ENCODE measurements at regions not wholly inside any gene's neighbourhood (a gene's known extent, or its start where the extent isn't known, plus 50 kb on each side); places are given as distances from the start of the nearest gene placed in this dataset.
"Not testable (repeated sequence)": the region's sequence is repeated elsewhere in the genome, so short reads cannot be mapped to it uniquely, and the experiment has no call there.

- peak in 3 of 4 experiments; percentile 53 to 60 (median 57) for DNase-seq
These were observed 97.1 kb upstream of the TAF11L2 start for GRCh38 chr5:17400724-17401469.

DNA sequence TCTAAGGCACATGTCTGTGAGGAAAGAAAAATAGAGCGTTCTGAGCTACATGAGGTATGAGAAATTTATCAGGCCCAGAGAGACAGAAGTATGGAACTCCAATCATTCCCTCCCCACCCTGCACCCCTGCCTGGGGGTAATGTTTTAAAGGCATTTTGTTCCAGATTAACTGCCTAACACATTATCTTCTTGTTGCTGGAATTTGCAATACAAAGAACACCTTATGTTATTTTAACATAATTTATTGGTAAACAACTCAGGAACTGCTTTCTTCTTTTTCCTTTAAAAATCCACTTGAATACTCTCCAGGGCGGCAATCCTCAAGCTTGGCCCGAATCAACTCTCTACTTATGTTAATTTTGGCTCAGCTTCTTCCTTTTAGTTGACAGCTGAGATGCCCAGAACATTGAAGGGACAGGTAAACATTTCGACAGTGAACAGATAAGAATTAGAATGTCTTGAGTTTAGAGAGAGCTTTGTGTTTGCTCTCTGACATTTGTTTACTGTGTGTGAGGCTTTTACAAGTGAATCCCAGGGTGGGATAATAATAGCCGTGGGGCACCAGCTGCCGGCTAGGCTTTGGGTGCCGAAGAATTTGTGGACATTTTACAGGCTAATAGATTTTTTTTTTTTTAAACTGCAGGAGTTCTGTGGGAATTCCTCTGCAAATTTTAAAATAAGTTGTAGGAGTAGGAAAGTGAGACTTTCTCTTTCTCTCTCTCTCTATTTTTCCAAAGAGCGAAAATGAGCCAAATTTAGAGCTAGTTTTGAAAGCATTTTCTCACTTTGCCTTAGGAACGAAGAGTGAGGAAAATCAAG is 96.4 kb upstream of the TAF11L2 start:
- no peak for DNase-seq

- DNase-seq, result no peak
These were observed 95.5 kb upstream of the TAF11L2 start for GRCh38 chr5:17402289-17403121.

- no peak for DNase-seq
These were observed 94.1 kb upstream of the TAF11L2 start for GRCh38 chr5:17403695-17404490.

- no peak for DNase-seq
These were observed 92.1 kb upstream of the TAF11L2 start for GRCh38 chr5:17405976-17406375.

GRCh38 chr5:17406423-17406838 is 91.6 kb upstream of the TAF11L2 start:
- no peak for DNase-seq

DNA sequence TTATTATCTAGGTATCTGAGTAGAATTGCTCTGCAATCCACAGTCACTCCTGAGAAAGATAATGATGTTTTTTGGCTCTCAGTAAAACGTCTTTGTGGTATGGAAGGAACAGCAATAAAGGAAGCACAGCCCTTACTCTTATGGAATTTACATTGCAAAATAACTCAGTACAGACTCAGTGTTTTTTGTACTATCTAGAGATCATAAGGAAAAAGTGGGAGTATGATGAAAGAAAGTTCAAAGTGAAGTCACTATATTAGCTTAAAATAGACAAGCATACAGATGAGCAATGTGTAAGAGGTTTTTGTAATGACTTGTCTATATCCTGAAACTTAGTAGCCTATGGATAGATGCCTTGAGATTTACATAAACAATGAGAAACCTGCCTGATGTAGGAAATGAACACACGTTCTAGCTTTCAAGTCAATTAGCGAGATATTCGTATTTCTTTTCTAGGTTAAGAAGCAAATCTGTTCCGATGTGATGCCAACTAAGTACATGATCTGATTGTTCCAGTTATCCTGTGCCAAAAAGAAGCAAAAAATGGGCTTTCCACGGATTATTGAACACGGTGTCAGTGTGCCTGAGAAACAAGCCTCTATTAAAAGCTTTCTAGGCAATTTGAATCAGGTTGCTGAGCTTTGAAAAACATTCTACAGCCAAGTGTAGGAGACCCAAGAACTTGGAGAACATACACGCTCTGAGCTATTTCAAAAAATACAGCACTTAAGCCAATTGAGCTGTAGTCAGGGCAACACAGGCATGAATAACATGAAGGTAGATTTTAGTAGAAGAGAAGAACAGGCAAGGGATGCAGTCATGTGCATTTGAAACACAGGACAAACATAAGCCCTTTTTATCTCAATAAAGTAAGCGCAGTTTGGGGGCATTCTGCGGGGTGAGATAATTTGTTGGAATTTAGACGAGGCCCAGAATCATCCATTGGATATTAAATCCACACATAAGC is 86.3 kb upstream of the TAF11L2 start:
- peak; percentile 14 to 89 (median 52) for DNase-seq

DNA sequence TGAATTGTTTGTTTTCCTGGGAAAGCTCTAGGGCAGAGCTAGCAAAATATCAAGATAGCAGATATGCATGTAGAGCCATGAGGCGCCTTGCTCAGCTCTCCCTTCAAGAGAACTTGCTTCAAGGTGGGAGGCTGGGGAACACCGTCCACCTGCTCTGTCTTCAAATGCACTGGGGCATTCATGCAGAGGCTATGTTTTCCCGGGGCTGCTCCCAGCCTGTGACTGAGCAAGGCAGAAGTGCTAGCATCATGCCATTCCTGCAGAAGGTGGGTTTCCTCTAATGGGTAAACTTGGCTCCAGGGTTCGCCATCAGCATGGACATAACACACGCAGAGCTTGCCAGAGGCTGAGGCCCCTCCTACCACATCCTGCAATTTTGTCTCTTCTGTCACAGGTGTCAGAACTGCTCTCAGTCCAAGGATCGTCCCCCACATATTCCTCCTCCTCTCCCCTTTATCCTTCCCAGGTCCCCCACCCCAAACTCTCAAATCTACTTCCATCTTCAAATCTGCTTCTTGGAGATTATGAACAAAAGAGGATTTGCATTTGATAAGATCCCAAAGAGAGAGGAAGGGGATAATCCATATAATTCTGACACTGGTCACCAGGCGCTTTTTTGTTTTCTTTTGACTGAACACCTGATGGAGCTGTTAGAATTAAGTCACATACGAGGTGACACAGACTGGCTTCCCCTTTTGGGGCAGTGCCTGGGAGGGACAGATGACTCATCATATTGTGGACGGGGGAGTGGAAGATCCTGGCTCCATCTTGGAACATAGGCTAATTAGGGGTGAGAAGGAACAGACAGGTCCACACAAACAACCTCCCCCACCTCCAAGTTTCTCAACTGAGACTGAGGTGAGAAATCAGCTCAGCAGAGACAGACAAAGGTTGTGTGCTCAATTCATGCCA is 85.0 kb upstream of the TAF11L2 start:
- peak; percentile 61 to 84 (median 82) for DNase-seq

DNA sequence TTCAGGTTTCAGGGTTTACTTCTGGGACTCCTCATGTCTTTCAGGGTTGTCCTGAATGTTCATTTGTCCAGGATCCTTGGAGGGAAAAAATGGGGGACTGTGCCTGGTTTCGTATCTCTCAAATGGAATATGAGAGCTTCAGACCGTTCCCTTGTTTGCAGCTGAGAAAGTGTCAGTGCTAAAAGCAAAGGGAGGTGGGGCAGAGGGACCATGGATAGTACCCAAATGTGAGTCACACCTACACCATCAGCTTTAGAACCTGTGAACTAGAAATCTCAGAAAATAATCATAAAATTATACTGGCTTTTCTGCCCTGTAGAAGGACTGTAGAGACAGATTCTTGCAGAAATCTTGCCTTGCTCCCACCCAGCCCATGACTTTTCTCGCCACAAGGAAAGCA is 84.3 kb upstream of the TAF11L2 start:
- no peak for DNase-seq

DNA sequence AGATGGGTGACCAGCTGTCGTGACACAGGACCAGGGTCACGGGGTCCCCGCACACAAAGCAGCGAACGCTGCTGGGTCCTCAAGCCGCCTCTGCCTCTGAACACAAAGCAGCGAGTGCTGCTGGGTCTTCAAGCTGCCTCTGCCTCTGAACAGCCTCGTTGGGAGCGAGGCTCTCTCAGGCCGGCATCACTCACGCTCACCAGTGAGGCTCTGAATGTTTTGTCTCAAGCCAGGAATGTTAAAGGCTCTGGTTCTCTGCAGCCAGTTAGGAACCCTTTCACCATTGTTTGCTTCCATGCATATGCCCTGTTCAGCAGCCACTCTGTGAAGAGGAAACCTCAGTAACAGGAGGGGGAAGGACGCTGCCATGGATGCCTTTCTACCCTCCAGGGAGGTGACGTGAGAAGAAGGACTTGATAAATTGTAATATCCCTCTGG is 82.7 kb upstream of the TAF11L2 start:
- no peak for DNase-seq

DNA sequence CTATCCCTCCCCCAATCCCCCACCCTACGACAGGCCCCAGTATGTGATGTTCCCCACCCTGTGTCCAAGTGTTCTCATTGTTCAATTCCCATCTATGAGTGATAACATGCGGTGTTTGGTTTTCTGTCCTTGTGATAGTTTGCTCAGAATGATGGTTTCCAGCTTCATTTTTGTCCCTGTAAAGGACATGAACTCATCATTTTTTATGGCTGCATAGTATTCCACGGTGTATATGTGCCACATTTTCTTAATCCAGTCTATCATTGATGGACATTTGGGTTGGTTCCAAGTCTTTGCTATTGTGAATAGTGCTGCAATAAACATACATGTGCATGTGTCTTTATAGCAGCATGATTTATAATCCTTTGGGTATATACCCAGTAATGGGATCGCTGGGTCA is 81.7 kb upstream of the TAF11L2 start:
- DNase-seq, result not testable (repeated sequence)

DNA sequence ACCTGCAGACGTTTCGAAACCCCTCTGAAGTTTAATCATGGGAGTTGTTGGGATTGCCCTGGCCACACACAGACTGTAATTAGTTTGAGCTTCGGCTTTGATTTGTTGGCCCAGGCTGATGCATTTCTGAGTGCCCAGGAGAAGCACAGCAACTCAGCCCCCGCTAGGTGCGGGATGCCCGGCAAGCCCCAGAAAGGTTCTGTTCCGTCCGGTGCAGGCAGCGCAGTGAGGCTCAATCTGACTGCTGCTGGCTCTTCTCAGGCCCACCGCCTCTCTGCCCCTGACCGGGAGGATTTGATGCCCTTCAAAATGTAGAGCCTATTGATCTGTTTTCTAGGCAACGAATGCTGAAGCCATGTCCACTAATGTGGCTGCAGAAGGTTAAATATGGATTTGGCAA is 73.4 kb upstream of the TAF11L2 start:
- DNase-seq, result no peak

DNA sequence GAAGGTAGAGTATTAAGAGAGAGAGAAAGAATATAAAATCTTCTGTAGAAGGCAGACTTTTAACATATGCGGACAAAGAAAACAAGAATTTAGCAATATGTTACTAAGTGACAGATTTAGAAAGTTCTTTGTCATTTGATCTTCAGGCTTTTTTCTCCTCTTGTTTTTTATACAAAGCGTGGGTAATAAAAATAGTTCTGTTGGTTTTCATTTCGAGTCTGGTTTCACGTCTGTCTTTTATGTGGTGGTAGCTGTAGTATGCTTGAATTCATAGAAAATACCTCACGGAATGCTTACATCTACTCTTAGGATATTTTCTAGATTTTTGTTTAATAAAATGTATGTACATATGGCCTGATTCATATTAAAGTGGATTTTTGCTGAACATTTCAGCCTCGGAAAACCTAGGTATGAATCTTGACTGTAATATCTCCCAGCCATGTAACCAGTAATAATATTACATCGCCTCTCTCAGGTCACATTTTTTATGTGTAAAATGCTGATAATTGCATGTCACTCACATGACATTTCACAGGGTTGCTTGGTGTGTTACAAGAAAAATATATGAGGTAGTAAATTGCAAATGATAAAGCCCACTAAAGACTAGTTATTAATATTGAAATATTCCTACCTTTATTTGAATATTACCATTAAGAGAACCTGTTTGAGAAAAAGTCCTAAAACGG is 72.5 kb upstream of the TAF11L2 start:
- DNase-seq, result no peak

GRCh38 chr5:17426104-17426749 is 71.8 kb upstream of the TAF11L2 start:
- DNase-seq, result peak in 3 of 4 experiments; percentile 5 to 55 (median 38)

DNA sequence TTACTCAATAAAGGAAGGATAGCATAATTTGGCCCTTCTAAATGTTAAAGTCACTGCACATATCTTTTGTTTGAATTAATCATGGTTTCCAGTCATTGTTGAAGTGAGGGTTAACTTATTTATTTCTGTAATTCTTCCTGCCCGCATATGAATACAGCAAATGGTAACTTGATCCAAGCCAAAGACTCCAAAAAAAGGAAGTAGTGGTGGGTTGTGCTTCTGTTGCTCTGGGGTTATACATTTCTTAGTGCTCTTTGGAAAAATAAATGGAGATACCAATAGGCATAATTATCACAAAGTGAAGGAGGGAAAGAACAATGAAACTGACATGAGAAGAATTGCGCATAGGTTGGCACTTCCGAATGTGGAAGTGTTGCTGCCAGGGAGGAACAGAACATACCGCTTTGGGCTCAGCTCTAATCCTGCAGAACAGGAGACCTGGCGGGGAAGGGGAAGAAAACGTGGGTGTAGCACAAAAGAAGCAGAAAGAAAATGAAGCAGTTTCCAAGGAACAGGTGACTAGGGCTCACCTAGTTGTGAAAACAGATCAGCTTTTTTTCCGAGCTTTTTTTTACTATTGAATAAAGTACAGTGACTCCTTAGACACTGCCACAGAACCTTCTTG is 69.7 kb upstream of the TAF11L2 start:
- DNase-seq, result peak in 3 of 4 experiments; percentile 26 to 46 (median 27)

- no peak for DNase-seq
These were observed 68.7 kb upstream of the TAF11L2 start for GRCh38 chr5:17429353-17429752.

GRCh38 chr5:17430241-17430640 is 67.8 kb upstream of the TAF11L2 start:
- peak; percentile 25 to 63 (median 49) for DNase-seq
